GM23338 (cell line): ENCODE measurements at regions not wholly inside any gene's neighbourhood (a gene's known extent, or its start where the extent isn't known, plus 50 kb on each side); places are given as distances from the start of the nearest gene placed in this dataset.

Source experiments
- ATAC-seq: fragments of 200-7000 bp; cut with Tn5 transposase; 3 replicates; pipeline ENCODE4 v1.9.1; 2020
- DNase-seq: peaks from one replicate; pipeline ENCODE4 v3.0.0-alpha.2; 2015; ENCODE audit warnings: low spot score
- H2AFZ ChIP-seq: fragments of 200-600 bp; sonication (generic); 2 replicates; pipeline ENCODE4 v1.8.0; 2016; ENCODE audit warnings: antibody characterized with exemption, mild to moderate bottlenecking, moderate library complexity
- H3F3A ChIP-seq: fragments of 200-600 bp; sonication (generic); replicated peaks from 2 replicates; pipeline ENCODE4 v1.8.0; 2017; ENCODE audit warnings: antibody characterized with exemption, mixed run types, low read depth
- H3K27ac ChIP-seq: fragments of 200-600 bp; sonication (generic); 2 replicates; pipeline ENCODE4 v1.6.1; 2016; ENCODE audit warnings: low read depth
- H3K27me3 ChIP-seq: fragments of 200-600 bp; sonication (generic); 2 replicates; pipeline ENCODE4 v1.8.0; 2016; ENCODE audit warnings: mild to moderate bottlenecking, mixed run types, moderate library complexity; ENCODE audit not compliant: insufficient read depth
- H3K36me3 ChIP-seq: fragments of 200-600 bp; sonication (generic); 2 replicates; pipeline ENCODE4 v1.8.0; 2016; ENCODE audit warnings: mild to moderate bottlenecking; ENCODE audit not compliant: insufficient read depth
- H3K4me1 ChIP-seq: fragments of 200-600 bp; sonication (generic); 2 replicates; pipeline ENCODE4 v1.8.0; 2016; ENCODE audit warnings: mild to moderate bottlenecking, moderate library complexity; ENCODE audit not compliant: insufficient read depth
- H3K4me2 ChIP-seq: fragments of 200-600 bp; sonication (generic); 2 replicates; pipeline ENCODE4 v1.7.1; 2017; ENCODE audit warnings: mixed run types
- H3K4me3 ChIP-seq: fragments of 200-600 bp; sonication (generic); 2 replicates; pipeline ENCODE4 v1.6.1; 2016; ENCODE audit warnings: mixed run types
- H3K79me2 ChIP-seq: fragments of 200-600 bp; sonication (generic); replicated peaks from 2 replicates; pipeline ENCODE4 v1.8.0; 2017; ENCODE audit warnings: mild to moderate bottlenecking; ENCODE audit not compliant: insufficient read depth
- H3K9me2 ChIP-seq: fragments of 200-600 bp; sonication (generic); 2 replicates; pipeline ENCODE4 v1.8.0; 2017; ENCODE audit not compliant: insufficient read depth
- H4K20me1 ChIP-seq: fragments of 200-600 bp; sonication (generic); replicated peaks from 2 replicates; pipeline ENCODE4 v1.8.0; 2017; ENCODE audit warnings: mild to moderate bottlenecking; ENCODE audit not compliant: insufficient read depth
- H3K27ac Mint-ChIP-seq: 2 replicates; pipeline ENCODE4 v1.8.0; 2020; ENCODE audit warnings: inconsistent platforms, mild to moderate bottlenecking, moderate library complexity, mixed read lengths
- H3K27me3 Mint-ChIP-seq: 3 replicates; pipeline ENCODE4 v1.8.0; 2022; ENCODE audit warnings: low read depth, mild to moderate bottlenecking, moderate library complexity, mixed read lengths, inconsistent platforms; ENCODE audit not compliant: insufficient read depth, poor library complexity
- H3K36me3 Mint-ChIP-seq: 3 replicates; pipeline ENCODE4 v1.8.0; 2021; ENCODE audit warnings: low read depth, mild to moderate bottlenecking, inconsistent platforms, moderate library complexity, mixed read lengths
- H3K4me1 Mint-ChIP-seq: 3 replicates; pipeline ENCODE4 v1.8.0; 2020; ENCODE audit warnings: mild to moderate bottlenecking, inconsistent platforms, mixed read lengths
- H3K4me3 Mint-ChIP-seq: 3 replicates; pipeline ENCODE4 v1.8.0; 2021; ENCODE audit warnings: moderate library complexity, mild to moderate bottlenecking, inconsistent platforms, mixed read lengths
- H3K9me3 Mint-ChIP-seq: 3 replicates; pipeline ENCODE4 v1.8.0; 2020; ENCODE audit warnings: moderate library complexity, mild to moderate bottlenecking, inconsistent platforms, mixed read lengths
- CREB1 ChIP-seq: fragments of 250-450 bp; sonication (Bioruptor Pico); IDR thresholded peaks from 2 replicates; pipeline ENCODE4 v1.5.0; 2020; ENCODE audit warnings: low read depth, mild to moderate bottlenecking, moderate library complexity
- CTCF ChIP-seq, 2 experiments: fragments of 200-600 bp in 1 of 2; sonication (generic) in 1 of 2; conservative IDR thresholded peaks; 2 replicates each; pipeline versions ENCODE4 v1.5.1 to v1.6.1; 2016 to 2017; ENCODE audit warnings: antibody characterized with exemption in 2 of 2, low read depth in 2 of 2, mild to moderate bottlenecking in 2 of 2, moderate library complexity in 1 of 2
- ETS1 ChIP-seq: IDR thresholded peaks from 2 replicates; pipeline ENCODE4 v1.6.1; 2016; ENCODE audit warnings: antibody characterized with exemption
- EZH2 ChIP-seq: fragments of 200-600 bp; sonication (generic); IDR thresholded peaks from one replicate; pipeline ENCODE4 v1.8.0; 2017; ENCODE audit warnings: antibody characterized with exemption, mild to moderate bottlenecking, low read depth; ENCODE audit not compliant: unreplicated experiment
- EZH2phosphoT487 ChIP-seq: fragments of 200-600 bp; sonication (generic); IDR thresholded peaks from one replicate; pipeline ENCODE4 v1.8.1; 2018; ENCODE audit warnings: antibody characterized with exemption; ENCODE audit not compliant: unreplicated experiment
- JUNB ChIP-seq: IDR thresholded peaks from one replicate; pipeline ENCODE4 v1.6.1; 2016; ENCODE audit warnings: antibody characterized with exemption; ENCODE audit not compliant: unreplicated experiment
- NANOG ChIP-seq: IDR thresholded peaks from 2 replicates; pipeline ENCODE4 v1.6.1; 2016; ENCODE audit warnings: antibody characterized with exemption, borderline replicate concordance
- POLR2AphosphoS5 ChIP-seq: IDR thresholded peaks from 2 replicates; pipeline ENCODE4 v1.6.1; 2016; ENCODE audit warnings: antibody characterized with exemption, low read depth
- REST ChIP-seq: IDR thresholded peaks from one replicate; pipeline ENCODE4 v1.6.1; 2018; ENCODE audit warnings: antibody characterized with exemption; ENCODE audit not compliant: unreplicated experiment
- STAT1 ChIP-seq: IDR thresholded peaks from one replicate; pipeline ENCODE4 v1.6.1; 2016; ENCODE audit warnings: antibody characterized with exemption; ENCODE audit not compliant: unreplicated experiment
- ZNF114 ChIP-seq: fragments of 250-450 bp; sonication (Bioruptor Pico); IDR thresholded peaks from 2 replicates; pipeline ENCODE4 v1.5.0; 2020; ENCODE audit warnings: mild to moderate bottlenecking, moderate library complexity
- ZNF331 ChIP-seq: fragments of 250-450 bp; sonication (Bioruptor Pico); IDR thresholded peaks from 2 replicates; pipeline ENCODE4 v1.5.0; 2020; ENCODE audit warnings: low read depth, mild to moderate bottlenecking, moderate library complexity
- ZNF462 ChIP-seq: fragments of 250-450 bp; sonication (Bioruptor Pico); IDR thresholded peaks from 2 replicates; pipeline ENCODE4 v1.5.0; 2020; ENCODE audit warnings: mild to moderate bottlenecking, moderate library complexity

- Histone ChIP-seq H3K36me3 (no peaks in the 10 kb centered on the region), H3K79me2 (no peaks in the 10 kb centered on the region), H4K20me1 (no peaks in the 10 kb centered on the region), H3K27me3 (no peaks in the 10 kb centered on the region), H3F3A (no peaks in the 10 kb centered on the region), H3K9me2 (peaks cover 13% of the 10 kb centered on the region; the same call in 1 of the 2 replicates), H3K4me3 (no peak overlapping the region), H2AFZ (no peak overlapping the region), H3K27ac (no peak overlapping the region), H3K4me2 (no peak overlapping the region), H3K4me1 (no peaks in the 10 kb centered on the region)
- H3K36me3 Mint-ChIP-seq: no peaks in the 10 kb centered on the region
- DNase-seq (no peak), ATAC-seq (no peak)
- no peaks in the 10 kb centered on the region for H3K27me3 Mint-ChIP-seq
- H3K4me1 Mint-ChIP-seq: peaks cover 7% of the 10 kb centered on the region; the same call in 2 of the 3 replicates
- H3K9me3 Mint-ChIP-seq: no peaks in the 10 kb centered on the region; the same call in 2 of the 3 replicates
- no peak for TF ChIP-seq JUNB
- no peak for TF ChIP-seq ZNF114 (CRISPR knock-in tag)
- TF ChIP-seq STAT1: no peak
- no peak for TF ChIP-seq CREB1
- TF ChIP-seq EZH2phosphoT487: no peak
- no peak for TF ChIP-seq EZH2
- TF ChIP-seq NANOG: no peak
- no peak for TF ChIP-seq ZNF462 (CRISPR knock-in tag)
- TF ChIP-seq REST: no peak
- TF ChIP-seq ETS1: no peak
- no peak for TF ChIP-seq CTCF (conservative IDR thresholded peaks at IDR 0.05; ENCODE audit: low read depth in 2 of 2)
- TF ChIP-seq POLR2AphosphoS5: no peak
- no peak for TF ChIP-seq ZNF331 (CRISPR knock-in tag)
- no peak overlapping the region for H3K4me3 Mint-ChIP-seq
- no peak overlapping the region for H3K27ac Mint-ChIP-seq
These were observed 88.3 kb upstream of the CTNNB1 start for GRCh38 chr3:41111011-41111410.
